BJ (cell line): ENCODE measurements at regions not wholly inside any gene's neighbourhood (a gene's known extent, or its start where the extent isn't known, plus 50 kb on each side); places are given as distances from the start of the nearest gene placed in this dataset.

Source experiments
- CTCF ChIA-PET: fragments of 350-600 bp; formaldehyde crosslinking; extraction: SDS; loops from one replicate; lab custom pipeline; 2021; ENCODE audit warnings: antibody characterized with exemption, inconsistent platforms; lab: Yijun Ruan, JAX
- POLR2A ChIA-PET: fragments of 300-600 bp; sonication (Branson Sonifier 250); formaldehyde crosslinking; extraction: SDS; loops from one replicate; lab custom pipeline; 2021; ENCODE audit warnings: antibody characterized with exemption; lab: Charles Lee
- DNase-seq: peaks from one replicate; pipeline ENCODE4 v3.0.0-alpha.2; 2011; ENCODE audit warnings: low read depth
- H3K27me3 ChIP-seq: 2 replicates; pipeline ENCODE4 v1.6.0; 2011; ENCODE audit warnings: low read length; ENCODE audit not compliant: control insufficient read depth, insufficient read depth
- H3K36me3 ChIP-seq: 2 replicates; pipeline ENCODE4 v1.5.1; 2011; ENCODE audit warnings: low read length; ENCODE audit not compliant: control insufficient read depth, insufficient read depth
- H3K4me3 ChIP-seq: 2 replicates; pipeline ENCODE4 v1.5.1; 2011; ENCODE audit warnings: low read depth, mild to moderate bottlenecking, control low read depth, low read length
- CTCF ChIP-seq: IDR thresholded peaks from 2 replicates; pipeline ENCODE4 v1.5.1; 2011; ENCODE audit warnings: low read depth, mild to moderate bottlenecking, control low read depth, inconsistent platforms, low read length, moderate library complexity; ENCODE audit not compliant: insufficient read depth

GRCh38 chr4:180217070-180217469, 2026.1 kb upstream of the TENM3 start:
- Histone ChIP-seq H3K36me3 (no peaks in the 10 kb centered on the region), H3K4me3 (no peak overlapping the region), H3K27me3 (no peaks in the 10 kb centered on the region)
- TF ChIP-seq CTCF, result no peak
- CTCF ChIA-PET, result no interaction called here
- no peak for DNase-seq
- POLR2A ChIA-PET, result no interaction called here

GRCh38 chr4:180219080-180219479, 2024.1 kb upstream of the TENM3 start:
- ChIA-PET POLR2A (no interaction called here), CTCF (no interaction called here)
- Histone ChIP-seq H3K27me3 (no peaks in the 10 kb centered on the region), H3K4me3 (no peak overlapping the region), H3K36me3 (no peaks in the 10 kb centered on the region)
- no peak for DNase-seq
- no peak for TF ChIP-seq CTCF

GRCh38 chr4:180225977-180226376, 2017.2 kb upstream of the TENM3 start:
- no peak overlapping the region for H3K4me3 ChIP-seq
- CTCF ChIA-PET, result no interaction called here
- no peak for TF ChIP-seq CTCF
- POLR2A ChIA-PET, result no interaction called here
- H3K27me3 ChIP-seq, result no peaks in the 10 kb centered on the region
- no peaks in the 10 kb centered on the region for H3K36me3 ChIP-seq
- no peak for DNase-seq

GRCh38 chr4:180234730-180235129, 2008.5 kb upstream of the TENM3 start:
- TF ChIP-seq CTCF, result no peak

GRCh38 chr4:180240670-180241069, 2002.5 kb upstream of the TENM3 start:
- ChIA-PET CTCF (no interaction called here), POLR2A (no interaction called here)
- no peaks in the 10 kb centered on the region for H3K36me3 ChIP-seq
- no peak for DNase-seq
- H3K27me3 ChIP-seq, result no peaks in the 10 kb centered on the region
- H3K4me3 ChIP-seq, result no peak overlapping the region
- no peak for TF ChIP-seq CTCF

More at GRCh38 chr4:180234730-180235129, 2008.5 kb upstream of the TENM3 start:
- ChIA-PET POLR2A (no interaction called here), CTCF (no interaction called here)
- DNase-seq, result no peak
- no peak overlapping the region for H3K4me3 ChIP-seq
- H3K36me3 ChIP-seq, result no peaks in the 10 kb centered on the region
- H3K27me3 ChIP-seq, result no peaks in the 10 kb centered on the region
